H1 (cell line): ENCODE measurements at regions not wholly inside any gene's neighbourhood (a gene's known extent, or its start where the extent isn't known, plus 50 kb on each side); places are given as distances from the start of the nearest gene placed in this dataset.

Experiments used
- EZH2 ChIP-seq: fragments of 200-600 bp; sonication (generic); IDR thresholded peaks from 2 replicates; pipeline ENCODE4 v1.7.1; 2012; ENCODE audit warnings: low read depth, mild to moderate bottlenecking, moderate library complexity, low read length, inconsistent platforms; ENCODE audit not compliant: severe bottlenecking
- HDAC6 ChIP-seq: IDR thresholded peaks from one replicate; pipeline ENCODE4 v1.7.1; 2012; ENCODE audit warnings: low read depth, mild to moderate bottlenecking, inconsistent platforms, low read length, moderate library complexity
- KDM1A ChIP-seq: fragments of 200-600, 300-600 bp; sonication (generic); IDR thresholded peaks from 2 replicates; pipeline ENCODE4 v1.7.1; 2016; ENCODE audit warnings: mild to moderate bottlenecking, low read length, borderline replicate concordance
- RFX5 ChIP-seq: IDR thresholded peaks from 2 replicates; pipeline ENCODE4 v1.6.1; 2011; ENCODE audit warnings: low read depth, low read length, improper control_type of control experiment, borderline replicate concordance
- TBP ChIP-seq: IDR thresholded peaks from 2 replicates; pipeline ENCODE4 v1.6.1; 2011; ENCODE audit warnings: low read depth, low read length, improper control_type of control experiment
- TF ChIP-seq, protein P1 (sequence below): IDR thresholded peaks from 2 replicates; pipeline ENCODE4 v1.6.1; 2012; ENCODE audit warnings: inconsistent platforms

- TF ChIP-seq TBP (no peak), RFX5 (no peak), KDM1A (no peak), HDAC6 (no peak), EZH2 (no peak)
- TF ChIP-seq, protein P1, sequence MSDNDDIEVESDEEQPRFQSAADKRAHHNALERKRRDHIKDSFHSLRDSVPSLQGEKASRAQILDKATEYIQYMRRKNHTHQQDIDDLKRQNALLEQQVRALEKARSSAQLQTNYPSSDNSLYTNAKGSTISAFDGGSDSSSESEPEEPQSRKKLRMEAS, result no peak
- TF ChIP-seq, all 59 proteins: peak for 0
These were observed 256.5 kb downstream of the SOD2 start (continued) for GRCh38 chr6:159436581-159436980.
